Nephron progenitor cell (in vitro differentiated cells): ENCODE measurements at regions not wholly inside any gene's neighbourhood (a gene's known extent, or its start where the extent isn't known, plus 50 kb on each side); places are given as distances from the start of the nearest gene placed in this dataset.

ENCODE experiments used
- DNase-seq: peaks from one replicate; pipeline ENCODE4 v3.0.0; 2021
- H3K27ac Mint-ChIP-seq: 2 replicates; pipeline ENCODE4 v1.8.0; 2021; ENCODE audit warnings: mild to moderate bottlenecking, moderate library complexity, mixed read lengths
- H3K27me3 Mint-ChIP-seq: 2 replicates; pipeline ENCODE4 v1.8.0; 2021; ENCODE audit warnings: mild to moderate bottlenecking, low read depth, mixed read lengths; ENCODE audit not compliant: poor library complexity
- H3K36me3 Mint-ChIP-seq: 2 replicates; pipeline ENCODE4 v1.8.0; 2021; ENCODE audit warnings: low read depth, mixed read lengths
- H3K4me1 Mint-ChIP-seq: 2 replicates; pipeline ENCODE4 v1.8.0; 2021; ENCODE audit warnings: mixed read lengths
- H3K4me3 Mint-ChIP-seq: 2 replicates; pipeline ENCODE4 v1.8.0; 2021; ENCODE audit warnings: mild to moderate bottlenecking, moderate library complexity, mixed read lengths
- H3K9me3 Mint-ChIP-seq: 2 replicates; pipeline ENCODE4 v1.8.0; 2021; ENCODE audit warnings: mild to moderate bottlenecking, moderate library complexity, mixed read lengths
- CTCF ChIP-seq: fragments of 200-600 bp; sonication (generic); IDR thresholded peaks from 2 replicates; pipeline ENCODE4 v1.5.0; 2021; ENCODE audit warnings: antibody characterized with exemption

- no peak overlapping the region for H3K4me3 Mint-ChIP-seq
- H3K27me3 Mint-ChIP-seq = no peaks in the 10 kb centered on the region
- no peaks in the 10 kb centered on the region for H3K9me3 Mint-ChIP-seq
- H3K4me1 Mint-ChIP-seq = peaks cover 1% of the 10 kb centered on the region
- no peak for TF ChIP-seq CTCF
- DNase-seq = no peak
- no peaks in the 10 kb centered on the region for H3K36me3 Mint-ChIP-seq
- H3K27ac Mint-ChIP-seq = no peak overlapping the region
Measured at GRCh38 chr3:98991393-98991792, 89.9 kb upstream of the DCBLD2 start.

GRCh38 chr3:98990657-98991056 lies 89.2 kb upstream of the DCBLD2 start:
- Mint-ChIP-seq H3K9me3 (no peaks in the 10 kb centered on the region), H3K27me3 (no peaks in the 10 kb centered on the region), H3K36me3 (no peaks in the 10 kb centered on the region), H3K4me3 (no peak overlapping the region), H3K27ac (no peak overlapping the region), H3K4me1 (peaks cover 9% of the 10 kb centered on the region)
- TF ChIP-seq CTCF = no peak
- no peak for DNase-seq

GRCh38 chr3:98986073-98986472 lies 84.6 kb upstream of the DCBLD2 start:
- no peak for TF ChIP-seq CTCF
- H3K36me3 Mint-ChIP-seq = no peaks in the 10 kb centered on the region
- H3K9me3 Mint-ChIP-seq = no peaks in the 10 kb centered on the region
- H3K27me3 Mint-ChIP-seq = no peaks in the 10 kb centered on the region
- no peak overlapping the region for H3K27ac Mint-ChIP-seq
- H3K4me3 Mint-ChIP-seq = no peak overlapping the region
- H3K4me1 Mint-ChIP-seq = peaks cover 13% of the 10 kb centered on the region
- DNase-seq = peak; percentile 48

GRCh38 chr3:98985431-98985830 lies 83.9 kb upstream of the DCBLD2 start:
- DNase-seq = no peak
- Mint-ChIP-seq H3K27ac (no peak overlapping the region), H3K9me3 (no peaks in the 10 kb centered on the region), H3K4me3 (no peak overlapping the region), H3K36me3 (no peaks in the 10 kb centered on the region), H3K27me3 (no peaks in the 10 kb centered on the region), H3K4me1 (peaks cover 13% of the 10 kb centered on the region)
- no peak for TF ChIP-seq CTCF

- peaks cover 13% of the 10 kb centered on the region for H3K4me1 Mint-ChIP-seq
- TF ChIP-seq CTCF = no peak
- DNase-seq = no peak
- no peak overlapping the region for H3K4me3 Mint-ChIP-seq
- H3K27me3 Mint-ChIP-seq = no peaks in the 10 kb centered on the region
- H3K36me3 Mint-ChIP-seq = no peaks in the 10 kb centered on the region
- no peaks in the 10 kb centered on the region for H3K9me3 Mint-ChIP-seq
- H3K27ac Mint-ChIP-seq = no peak overlapping the region
Measured at GRCh38 chr3:98984024-98984423, 82.5 kb upstream of the DCBLD2 start.

GRCh38 chr3:98982351-98982750 lies 80.9 kb upstream of the DCBLD2 start:
- DNase-seq = no peak
- no peak overlapping the region for H3K4me3 Mint-ChIP-seq
- no peaks in the 10 kb centered on the region for H3K27me3 Mint-ChIP-seq
- peaks cover 13% of the 10 kb centered on the region for H3K4me1 Mint-ChIP-seq
- H3K36me3 Mint-ChIP-seq = no peaks in the 10 kb centered on the region
- H3K9me3 Mint-ChIP-seq = no peaks in the 10 kb centered on the region
- no peak overlapping the region for H3K27ac Mint-ChIP-seq
- TF ChIP-seq CTCF = no peak
